Duodenal mucosa (tissue), 2 donors: ENCODE measurements at regions not wholly inside any gene's neighbourhood (a gene's known extent, or its start where the extent isn't known, plus 50 kb on each side); places are given as distances from the start of the nearest gene placed in this dataset.

Experiments
- H3K27ac ChIP-seq: one replicate; pipeline ENCODE4 v1.7.0; 2013; ENCODE audit warnings: low read depth, low read length
- H3K27me3 ChIP-seq, 2 donors: one replicate each; pipeline ENCODE4 v1.7.0; 2013; ENCODE audit warnings: low read length in 2 of 2, control low read depth in 1 of 2; ENCODE audit not compliant: insufficient read depth in 2 of 2, control insufficient read depth in 1 of 2
- H3K36me3 ChIP-seq, 2 donors: one replicate each; pipeline ENCODE4 v1.7.0; 2013; ENCODE audit warnings: low read length in 2 of 2, control low read depth in 1 of 2; ENCODE audit not compliant: insufficient read depth in 2 of 2, control insufficient read depth in 1 of 2
- H3K4me1 ChIP-seq, 2 donors: one replicate each; pipeline ENCODE4 v1.7.0; 2013; ENCODE audit warnings: low read length in 2 of 2, control low read depth in 1 of 2; ENCODE audit not compliant: insufficient read depth in 2 of 2, control insufficient read depth in 1 of 2
- H3K4me3 ChIP-seq, 2 donors: one replicate each; pipeline ENCODE4 v1.7.0; 2013; ENCODE audit warnings: low read length in 2 of 2, low read depth in 1 of 2
- H3K9ac ChIP-seq, 2 donors: one replicate each; pipeline ENCODE4 v1.7.0; 2013; ENCODE audit warnings: low read length in 2 of 2, low read depth in 1 of 2
- H3K9me3 ChIP-seq, 2 donors: one replicate each; pipeline ENCODE4 v1.7.0; 2013; ENCODE audit warnings: low read length in 2 of 2, control low read depth in 1 of 2; ENCODE audit not compliant: control insufficient read depth in 1 of 2

DNA sequence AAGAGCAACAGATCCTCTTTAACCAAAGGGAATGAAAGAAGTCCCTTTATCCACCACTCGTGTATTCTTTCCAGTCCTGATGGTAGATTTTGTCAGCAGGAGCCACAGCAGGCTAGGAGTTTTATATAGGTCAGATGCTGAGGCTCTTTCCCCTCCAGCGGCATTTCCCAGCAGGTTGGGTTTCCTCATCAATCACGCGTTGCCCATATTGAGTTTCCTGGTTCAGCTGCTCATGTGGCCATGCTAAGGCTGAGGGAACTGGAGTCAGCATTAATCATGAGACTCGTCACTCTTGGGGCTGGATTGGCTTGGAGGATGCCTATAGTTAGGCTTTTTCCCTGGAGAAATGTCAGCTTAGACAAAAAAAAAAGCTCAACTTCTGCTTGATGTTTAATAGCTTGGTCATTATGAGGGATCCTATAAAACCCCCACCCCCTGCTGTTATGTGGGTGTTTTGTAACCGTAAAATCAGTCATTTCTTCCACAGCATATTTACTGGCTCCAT lies 193.4 kb upstream of the GAS1 start:
- no peak overlapping the region for H3K27ac ChIP-seq
- H3K9ac ChIP-seq = no peak overlapping the region
- H3K9me3 ChIP-seq = no peaks in the 10 kb centered on the region
- no peaks in the 10 kb centered on the region for H3K36me3 ChIP-seq
- peaks cover 0 to 6% of the 10 kb centered on the region in 2 donors for H3K27me3 ChIP-seq
- no peak overlapping the region for H3K4me3 ChIP-seq
- no peaks in the 10 kb centered on the region for H3K4me1 ChIP-seq

DNA sequence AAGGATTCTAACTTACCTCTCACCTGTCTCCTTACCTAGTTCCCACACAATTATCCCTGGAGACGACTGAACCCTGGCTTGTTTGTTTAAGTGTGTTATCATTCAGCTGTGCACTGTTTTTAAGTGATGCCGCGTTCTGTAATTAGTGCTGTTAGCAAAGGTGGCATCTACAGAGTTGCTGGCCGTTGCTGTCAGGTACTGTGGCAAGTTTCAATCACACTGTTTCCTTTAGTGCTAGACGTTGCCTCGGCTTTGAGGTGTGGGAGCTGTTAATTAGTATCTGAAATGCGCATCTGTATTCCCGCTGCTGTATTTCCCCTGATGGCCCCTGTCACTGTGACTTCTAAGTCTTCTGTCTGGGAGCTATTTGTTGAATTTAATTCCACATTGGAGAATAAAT lies 193.8 kb upstream of the GAS1 start:
- no peaks in the 10 kb centered on the region for H3K4me1 ChIP-seq
- peaks cover 0 to 6% of the 10 kb centered on the region in 2 donors for H3K27me3 ChIP-seq
- no peaks in the 10 kb centered on the region for H3K9me3 ChIP-seq
- H3K27ac ChIP-seq = no peak overlapping the region
- H3K36me3 ChIP-seq = no peaks in the 10 kb centered on the region
- no peak overlapping the region for H3K4me3 ChIP-seq
- no peak overlapping the region for H3K9ac ChIP-seq

DNA sequence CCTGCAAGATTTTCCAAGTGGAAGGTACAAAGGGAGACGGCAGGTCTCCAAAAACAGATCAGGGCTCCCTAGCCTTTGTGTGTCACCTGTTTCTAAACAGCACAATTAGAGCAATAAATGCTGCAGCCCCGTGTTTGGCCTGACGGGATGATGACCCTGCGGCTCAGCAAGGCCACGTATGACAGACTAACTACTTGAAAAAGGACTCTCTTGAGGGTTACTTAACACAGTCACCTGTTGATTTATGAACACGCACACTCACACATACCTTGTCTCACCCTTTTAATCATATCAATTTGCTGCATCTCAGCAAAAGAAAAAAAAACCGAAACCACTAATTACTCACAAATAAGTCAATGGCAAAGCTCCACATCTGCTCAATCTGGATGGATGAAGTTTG lies 199.6 kb upstream of the GAS1 start:
- no peak overlapping the region for H3K27ac ChIP-seq
- no peaks in the 10 kb centered on the region for H3K36me3 ChIP-seq
- H3K27me3 ChIP-seq = peaks cover 4 to 10% of the 10 kb centered on the region in 2 donors
- H3K4me3 ChIP-seq = no peak overlapping the region
- H3K9me3 ChIP-seq = no peaks in the 10 kb centered on the region
- H3K4me1 ChIP-seq = no peaks in the 10 kb centered on the region
- H3K9ac ChIP-seq = no peak overlapping the region

DNA sequence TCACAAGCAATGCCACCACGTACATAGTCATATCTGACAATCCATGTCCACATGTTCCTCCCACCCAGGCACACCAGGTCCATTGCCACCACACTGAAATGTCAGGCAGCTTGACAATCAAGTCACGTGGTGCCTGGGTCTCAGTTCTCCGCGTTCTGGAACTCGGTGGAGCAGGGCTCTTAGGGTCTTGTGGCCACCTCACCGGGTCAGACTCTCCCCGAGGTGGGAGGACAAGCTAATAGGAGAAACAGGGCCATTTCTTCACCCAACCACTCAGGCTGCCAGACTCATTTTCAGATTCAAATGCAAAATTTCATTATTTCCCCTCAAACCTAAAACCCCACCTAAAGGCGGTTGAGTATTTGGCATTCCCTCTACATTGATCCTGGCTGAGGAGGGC lies 200.5 kb upstream of the GAS1 start:
- H3K9me3 ChIP-seq = no peaks in the 10 kb centered on the region
- H3K9ac ChIP-seq = no peak overlapping the region
- no peaks in the 10 kb centered on the region for H3K4me1 ChIP-seq

DNA sequence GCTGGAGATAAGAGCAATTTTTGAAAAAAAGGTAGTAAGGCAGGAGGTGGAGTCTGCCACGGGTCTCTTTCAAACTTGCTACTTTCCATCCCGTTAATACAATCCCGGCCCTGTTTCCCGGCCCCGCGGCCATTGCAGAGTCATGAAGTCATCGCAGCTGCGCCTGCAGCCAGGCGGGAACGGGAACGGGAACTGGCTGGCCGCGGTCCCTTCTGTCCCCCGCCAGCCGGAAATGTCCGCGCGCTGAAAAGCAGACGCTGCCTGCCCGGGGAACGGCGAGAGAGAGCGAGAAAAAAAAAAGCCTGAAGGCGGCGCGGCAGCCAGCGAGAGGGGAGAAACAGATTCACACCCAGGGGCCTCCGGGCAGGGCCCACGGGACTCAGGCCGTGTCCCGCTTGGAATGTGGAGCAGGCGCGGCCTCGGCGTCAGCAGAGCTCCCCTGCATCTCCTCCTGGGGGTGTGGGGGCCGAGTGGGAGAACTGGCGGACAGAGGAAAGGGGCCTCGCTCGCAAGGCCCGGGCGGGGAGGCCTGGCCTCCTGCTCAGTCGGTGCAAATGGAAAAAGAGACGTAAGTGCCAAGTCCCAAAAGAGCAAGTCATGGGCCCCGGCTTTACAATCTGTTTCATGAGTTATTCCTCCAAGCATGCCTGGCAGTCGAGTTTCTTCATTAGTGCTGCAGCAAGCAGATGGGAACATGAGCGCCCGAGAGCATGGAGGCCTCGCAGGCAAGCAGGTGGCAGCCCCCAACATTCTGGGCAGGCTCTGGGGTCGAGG lies 201.2 kb upstream of the GAS1 start:
- peak overlapping the region; percentile 42 to 46 for H3K4me3 ChIP-seq
- no peak overlapping the region for H3K9ac ChIP-seq

More for the DNA sequence above, 200.5 kb upstream of the GAS1 start:
- peaks cover 4 to 10% of the 10 kb centered on the region in 2 donors for H3K27me3 ChIP-seq
- H3K27ac ChIP-seq = peak overlapping the region; percentile 68
- H3K4me3 ChIP-seq = peak overlapping the region in 1 of 2 donors; percentile 42
- H3K36me3 ChIP-seq = no peaks in the 10 kb centered on the region

DNA sequence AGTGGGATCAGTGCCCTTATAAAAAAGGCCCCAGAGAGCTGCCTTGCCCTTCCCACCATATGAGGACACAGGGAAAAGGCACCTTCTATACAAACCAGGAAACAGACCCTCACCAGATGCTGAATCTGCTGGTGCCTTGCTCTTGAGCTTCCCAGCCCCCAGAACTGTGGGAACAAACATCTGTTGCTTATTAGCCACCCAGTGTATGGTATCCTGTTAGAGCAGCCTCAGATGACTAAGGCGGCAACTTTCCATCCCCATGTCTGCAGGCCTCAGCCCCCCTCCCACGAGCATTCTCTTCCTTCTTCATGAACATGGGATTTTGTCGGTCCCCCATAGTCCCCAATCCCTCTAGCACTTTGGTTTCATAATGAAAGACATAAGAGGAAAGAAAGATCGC lies 202.5 kb upstream of the GAS1 start:
- no peaks in the 10 kb centered on the region for H3K9me3 ChIP-seq
- H3K4me1 ChIP-seq = no peaks in the 10 kb centered on the region
- H3K9ac ChIP-seq = no peak overlapping the region
- no peaks in the 10 kb centered on the region for H3K36me3 ChIP-seq
- no peak overlapping the region for H3K27ac ChIP-seq
- no peak overlapping the region for H3K4me3 ChIP-seq
- H3K27me3 ChIP-seq = peaks cover 4 to 10% of the 10 kb centered on the region in 2 donors

More for the DNA sequence above, 201.2 kb upstream of the GAS1 start:
- no peaks in the 10 kb centered on the region for H3K9me3 ChIP-seq
- H3K4me1 ChIP-seq = no peaks in the 10 kb centered on the region
- H3K36me3 ChIP-seq = no peaks in the 10 kb centered on the region
- H3K27me3 ChIP-seq = peaks cover 4 to 10% of the 10 kb centered on the region in 2 donors
- peak overlapping the region; percentile 68 for H3K27ac ChIP-seq

DNA sequence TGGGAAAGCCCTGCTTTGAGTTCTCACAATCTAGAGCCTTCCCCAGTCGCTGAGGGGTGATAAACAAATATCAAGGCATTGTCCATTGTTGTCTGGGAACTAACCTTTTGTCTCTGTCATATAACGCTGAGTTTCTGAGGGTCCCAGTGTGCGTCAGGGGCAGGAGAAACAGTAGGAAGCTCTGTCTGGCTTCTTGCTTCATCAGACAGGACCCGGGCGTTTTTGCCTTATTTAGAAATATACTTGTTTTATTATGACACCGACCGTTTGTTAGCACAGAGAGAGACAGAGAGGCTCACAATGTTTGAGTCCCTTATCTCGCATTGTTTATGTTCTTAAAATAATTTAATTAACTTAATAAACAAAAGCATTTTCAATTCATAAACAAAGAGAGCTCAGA lies 204.9 kb upstream of the GAS1 start:
- Histone ChIP-seq H3K4me3 (no peak overlapping the region), H3K27me3 (peaks cover 4 to 10% of the 10 kb centered on the region in 2 donors), H3K9me3 (no peaks in the 10 kb centered on the region), H3K27ac (no peak overlapping the region), H3K9ac (no peak overlapping the region), H3K36me3 (no peaks in the 10 kb centered on the region), H3K4me1 (no peaks in the 10 kb centered on the region)

DNA sequence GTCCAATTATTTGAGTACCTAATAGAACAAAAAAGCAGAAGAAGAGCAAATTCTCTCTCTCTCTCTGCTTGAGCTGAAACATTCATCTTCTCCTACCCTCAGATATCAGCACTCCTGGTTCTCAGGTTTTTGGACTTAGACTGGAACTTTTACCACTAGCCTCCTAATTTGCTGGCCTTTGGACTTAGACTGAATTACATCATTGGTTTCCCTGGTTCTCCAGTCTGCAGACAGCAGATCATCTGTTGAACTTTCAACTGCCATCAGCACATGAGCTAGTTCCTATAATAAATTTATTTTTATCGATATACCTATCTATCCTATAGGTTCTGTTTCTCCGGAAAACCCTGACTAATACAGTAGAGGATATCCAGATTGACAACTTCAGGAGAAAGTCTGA lies 208.9 kb upstream of the GAS1 start:
- Histone ChIP-seq H3K4me1 (no peaks in the 10 kb centered on the region), H3K27ac (no peak overlapping the region), H3K4me3 (no peak overlapping the region), H3K9me3 (no peaks in the 10 kb centered on the region), H3K27me3 (no peaks in the 10 kb centered on the region), H3K9ac (no peak overlapping the region), H3K36me3 (no peaks in the 10 kb centered on the region)

DNA sequence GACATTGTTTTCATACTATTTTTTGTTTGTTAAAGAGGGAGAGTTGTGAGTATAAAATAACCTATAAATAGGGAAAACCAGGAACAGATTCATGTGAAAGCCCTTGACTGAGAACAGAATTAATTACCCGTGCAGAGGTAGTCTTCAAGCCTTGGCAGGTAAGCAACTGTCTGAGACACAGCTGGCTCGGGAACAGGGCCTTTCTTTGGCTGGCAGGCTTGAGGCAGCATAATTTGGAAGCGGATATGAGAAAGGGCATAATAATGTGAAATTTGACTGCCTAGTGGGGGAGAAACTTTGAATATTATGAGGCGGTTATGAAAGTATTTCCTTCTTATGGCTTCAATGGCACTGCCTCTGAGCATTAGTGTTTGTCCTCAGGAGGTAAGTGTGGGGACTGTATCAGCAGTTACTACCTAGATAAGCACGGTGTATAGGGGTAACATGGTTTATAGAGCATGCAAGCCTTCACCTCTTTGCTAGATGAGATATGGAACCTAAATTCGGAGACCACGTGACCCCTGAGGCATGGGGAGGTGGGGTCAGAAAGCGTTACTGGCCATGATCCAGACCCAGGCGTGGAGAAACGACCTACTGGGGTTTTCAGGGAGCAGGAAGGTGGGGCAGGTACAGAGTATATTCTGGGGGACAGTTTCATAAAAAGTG lies 210.2 kb upstream of the GAS1 start:
- no peak overlapping the region for H3K27ac ChIP-seq
- H3K9me3 ChIP-seq = no peaks in the 10 kb centered on the region
- no peaks in the 10 kb centered on the region for H3K4me1 ChIP-seq
- no peaks in the 10 kb centered on the region for H3K36me3 ChIP-seq
- H3K4me3 ChIP-seq = no peak overlapping the region
- H3K27me3 ChIP-seq = no peaks in the 10 kb centered on the region
- no peak overlapping the region for H3K9ac ChIP-seq

DNA sequence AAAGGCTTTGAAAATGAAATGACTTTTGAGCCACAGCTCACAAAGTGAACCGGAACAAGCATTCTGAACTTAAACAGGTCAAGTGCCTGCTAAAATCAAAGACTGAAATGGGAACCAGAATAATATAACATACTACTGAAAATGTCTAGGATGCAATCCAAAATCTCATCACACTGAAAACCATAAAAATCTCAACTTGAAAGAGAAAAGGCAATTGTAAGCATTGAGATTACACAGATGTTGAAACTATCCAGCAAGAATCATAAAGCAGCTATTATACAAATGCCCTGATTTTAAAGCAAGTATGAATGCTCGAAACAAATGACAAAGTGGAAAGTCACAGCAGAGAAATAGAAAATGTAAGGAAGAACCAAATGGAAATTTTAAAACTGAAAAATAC lies 211.5 kb upstream of the GAS1 start:
- Histone ChIP-seq H3K9me3 (no peaks in the 10 kb centered on the region), H3K4me1 (no peaks in the 10 kb centered on the region), H3K27me3 (no peaks in the 10 kb centered on the region), H3K4me3 (no peak overlapping the region), H3K36me3 (no peaks in the 10 kb centered on the region), H3K9ac (no peak overlapping the region), H3K27ac (no peak overlapping the region)
